ENCODE measurements at regions not wholly inside any gene's neighbourhood (a gene's known extent, or its start where the extent isn't known, plus 50 kb on each side); places are given as distances from the start of the nearest gene placed in this dataset.

GRCh38 chr2:71791061-71791450 is 337.7 kb downstream of the DYSF start:
- 36 to 63% methylated on average over 2 of the region's 2 CpGs for WGBS, 2 donors

GRCh38 chr2:71790226-71791060 is 337.1 kb downstream of the DYSF start:
- TF ChIP-seq CTCF (IDR thresholded peaks at IDR 0.05) = no peak
- TF ChIP-seq POLR2A (IDR thresholded peaks at IDR 0.05) = no peak
- Histone ChIP-seq H3K36me3 (replicated peaks in 1 of 2; ENCODE audit: insufficient read depth in 1 of 2, low read depth in 2 of 2) (no peaks in the 10 kb centered on the region), H3K27ac (no peak overlapping the region), H3K4me1 (no peaks in the 10 kb centered on the region), H3K4me3 (no peak overlapping the region), H3K9me3 (no peaks in the 10 kb centered on the region), H3K27me3 (no peaks in the 10 kb centered on the region)
- intact Hi-C loops (cut with DNase I) = no loop called here
- 82 to 96% methylated on average over 8 to 11 of the region's 11 CpGs for WGBS, 2 donors
- no peak for DNase-seq
- ATAC-seq = no peak

More at GRCh38 chr2:71791061-71791450, 337.7 kb downstream of the DYSF start:
- Histone ChIP-seq H3K27me3 (no peaks in the 10 kb centered on the region), H3K9me3 (no peaks in the 10 kb centered on the region), H3K4me1 (no peaks in the 10 kb centered on the region), H3K36me3 (replicated peaks in 1 of 2; ENCODE audit: insufficient read depth in 1 of 2, low read depth in 2 of 2) (no peaks in the 10 kb centered on the region), H3K4me3 (no peak overlapping the region), H3K27ac (no peak overlapping the region)
- no peak for DNase-seq
- TF ChIP-seq CTCF (IDR thresholded peaks at IDR 0.05) (no peak), POLR2A (IDR thresholded peaks at IDR 0.05) (no peak)
- intact Hi-C loops (cut with DNase I) = no loop called here
- no peak for ATAC-seq

- no peak for TF ChIP-seq POLR2A (IDR thresholded peaks at IDR 0.05)
- no peak for TF ChIP-seq CTCF (IDR thresholded peaks at IDR 0.05)
- Histone ChIP-seq H3K4me1 (no peaks in the 10 kb centered on the region), H3K27ac (no peak overlapping the region), H3K9me3 (no peaks in the 10 kb centered on the region), H3K36me3 (replicated peaks in 1 of 2; ENCODE audit: insufficient read depth in 1 of 2, low read depth in 2 of 2) (no peaks in the 10 kb centered on the region), H3K4me3 (no peak overlapping the region), H3K27me3 (no peaks in the 10 kb centered on the region)
- intact Hi-C loops (cut with DNase I) = no loop called here
- DNase-seq = no peak
- WGBS, 2 donors = 85 to 88% methylated on average over 14 of the region's 14 CpGs
- no peak for ATAC-seq
These were observed 336.3 kb downstream of the DYSF start for GRCh38 chr2:71789556-71790204.

GRCh38 chr2:71788601-71789240 is 335.4 kb downstream of the DYSF start:
- whole genome bisulfite sequencing, 2 donors = 84 to 88% methylated on average over 9 of the region's 9 CpGs
- Histone ChIP-seq H3K27ac (no peak overlapping the region), H3K4me1 (no peaks in the 10 kb centered on the region), H3K4me3 (no peak overlapping the region), H3K36me3 (replicated peaks in 1 of 2; ENCODE audit: insufficient read depth in 1 of 2, low read depth in 2 of 2) (no peaks in the 10 kb centered on the region), H3K27me3 (no peaks in the 10 kb centered on the region), H3K9me3 (no peaks in the 10 kb centered on the region)
- TF ChIP-seq CTCF (IDR thresholded peaks at IDR 0.05) (no peak), POLR2A (IDR thresholded peaks at IDR 0.05) (no peak)
- intact Hi-C loops (cut with DNase I) = no loop called here
- no peak for ATAC-seq
- no peak for DNase-seq
